Naive B cell (primary cell): ENCODE measurements at regions not wholly inside any gene's neighbourhood (a gene's known extent, or its start where the extent isn't known, plus 50 kb on each side); places are given as distances from the start of the nearest gene placed in this dataset.

ENCODE experiments used
- ATAC-seq, 2 donors: fragments of 150-1000 bp; cut with Tn5 transposase; 2 replicates each; pipeline ENCODE4 v1.10.0; 2021; ENCODE audit warnings: low read depth in 2 of 2, mild to moderate bottlenecking in 2 of 2, moderate library complexity in 2 of 2
- DNase-seq: peaks from one replicate; pipeline ENCODE4 v3.0.0; 2022
- H3K27ac Mint-ChIP-seq, 6 donors: one replicate each; pipeline ENCODE4 v1.8.0; 2020 to 2022; ENCODE audit warnings: mild to moderate bottlenecking in 6 of 6, mixed read lengths in 6 of 6, moderate library complexity in 5 of 6, inconsistent platforms in 2 of 6
- H3K27me3 Mint-ChIP-seq, 3 donors: one replicate each; pipeline ENCODE4 v1.8.0; 2021 to 2022; ENCODE audit warnings: mixed read lengths in 3 of 3, mild to moderate bottlenecking in 1 of 3
- H3K36me3 Mint-ChIP-seq, 2 donors: one replicate each; pipeline ENCODE4 v1.8.0; 2020 to 2022; ENCODE audit warnings: mixed read lengths in 2 of 2, inconsistent platforms in 1 of 2, mild to moderate bottlenecking in 1 of 2
- H3K4me1 Mint-ChIP-seq, 3 donors: one replicate each; pipeline ENCODE4 v1.8.0; 2020 to 2022; ENCODE audit warnings: mixed read lengths in 3 of 3, inconsistent platforms in 1 of 3, mild to moderate bottlenecking in 1 of 3, moderate library complexity in 1 of 3
- H3K4me3 Mint-ChIP-seq, 8 donors: one replicate each; pipeline ENCODE4 v1.8.0; 2020 to 2022; ENCODE audit warnings: mild to moderate bottlenecking in 8 of 8, mixed read lengths in 8 of 8, moderate library complexity in 8 of 8, inconsistent platforms in 2 of 8
- H3K9me3 Mint-ChIP-seq, 7 donors: one replicate each; pipeline ENCODE4 v1.8.0; 2020 to 2022; ENCODE audit warnings: mixed read lengths in 7 of 7, mild to moderate bottlenecking in 5 of 7, inconsistent platforms in 2 of 7, moderate library complexity in 1 of 7

- peaks cover 2 to 30% (median 12%) of the 10 kb centered on the region in 7 donors for H3K9me3 Mint-ChIP-seq
- ATAC-seq (no peak), DNase-seq (no peak)
- H3K4me3 Mint-ChIP-seq, result no peak overlapping the region
- peaks cover 4 to 10% (median 5%) of the 10 kb centered on the region in 3 donors for H3K27me3 Mint-ChIP-seq
- no peaks in the 10 kb centered on the region for H3K4me1 Mint-ChIP-seq
- H3K27ac Mint-ChIP-seq, result peak overlapping the region in 1 of 6 donors; percentile 34
- H3K36me3 Mint-ChIP-seq, result peaks cover 4 to 8% of the 10 kb centered on the region in 2 donors
These were observed 53.7 kb upstream of the SMAD1 start for GRCh38 chr4:145427991-145428390.

DNA sequence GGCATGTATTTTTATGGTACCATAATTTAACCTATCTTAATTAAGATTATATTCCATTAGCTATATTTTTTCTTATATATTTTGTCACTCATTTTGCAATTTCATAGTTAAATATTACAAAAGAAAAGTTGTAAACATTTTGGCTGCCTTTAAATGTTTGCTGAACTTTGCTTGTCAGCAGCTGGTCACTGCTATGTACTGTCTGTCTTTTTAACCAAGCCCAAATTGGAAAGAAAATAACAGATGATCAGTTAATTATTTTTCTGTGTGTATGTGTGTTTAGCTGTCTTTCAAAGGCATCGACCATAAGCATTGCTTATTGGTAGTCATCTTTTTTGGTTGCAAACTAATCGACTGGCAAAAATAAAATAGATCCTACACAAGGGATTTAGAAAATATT lies 54.4 kb upstream of the SMAD1 start:
- no peak overlapping the region for H3K27ac Mint-ChIP-seq

DNA sequence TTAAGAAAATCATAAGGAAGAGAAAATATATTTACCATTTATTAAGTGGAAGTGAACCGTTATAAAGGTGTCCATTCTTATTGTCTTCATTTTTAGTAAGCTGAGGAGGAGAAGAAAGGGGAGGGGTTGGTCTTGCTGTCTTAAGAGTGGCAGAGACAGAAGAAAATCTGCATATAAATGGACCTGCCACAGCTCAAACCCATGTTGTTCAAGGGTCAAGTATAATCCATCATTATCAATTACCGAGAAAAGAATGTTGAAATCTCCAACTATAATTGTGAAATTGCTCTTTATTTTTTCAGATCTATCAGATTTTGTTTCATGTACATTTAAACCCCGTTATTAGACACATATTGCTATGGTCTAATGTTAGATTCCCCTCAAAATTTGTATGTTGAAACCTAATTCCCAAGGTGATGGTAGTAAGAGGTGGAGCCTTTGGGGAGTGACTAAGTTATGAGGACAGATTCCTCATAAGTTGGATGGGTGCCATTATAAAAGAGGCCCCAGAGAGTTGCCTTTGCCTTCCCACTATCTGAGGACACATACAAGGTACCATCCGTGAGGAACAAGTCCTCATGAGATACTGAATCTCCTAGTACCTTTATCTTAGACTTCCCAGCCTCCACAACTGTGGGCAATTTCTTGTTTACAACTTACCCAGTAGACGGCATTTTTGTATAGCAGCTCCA lies 58.5 kb upstream of the SMAD1 start:
- peaks cover 4 to 8% of the 10 kb centered on the region in 2 donors for H3K36me3 Mint-ChIP-seq
- no peak for ATAC-seq
- no peak overlapping the region for H3K4me3 Mint-ChIP-seq
- no peak for DNase-seq
- peaks cover 2 to 26% (median 11%) of the 10 kb centered on the region in 7 donors for H3K9me3 Mint-ChIP-seq
- H3K27me3 Mint-ChIP-seq, result peaks cover 4 to 10% (median 8%) of the 10 kb centered on the region in 3 donors
- no peaks in the 10 kb centered on the region for H3K4me1 Mint-ChIP-seq
- no peak overlapping the region for H3K27ac Mint-ChIP-seq

More for the DNA sequence above, 54.4 kb upstream of the SMAD1 start:
- no peaks in the 10 kb centered on the region for H3K4me1 Mint-ChIP-seq
- H3K36me3 Mint-ChIP-seq, result peaks cover 4 to 8% of the 10 kb centered on the region in 2 donors
- H3K27me3 Mint-ChIP-seq, result peaks cover 4 to 10% (median 5%) of the 10 kb centered on the region in 3 donors
- H3K4me3 Mint-ChIP-seq, result no peak overlapping the region
- no peak for ATAC-seq
- DNase-seq, result no peak
- H3K9me3 Mint-ChIP-seq, result peaks cover 2 to 26% (median 11%) of the 10 kb centered on the region in 7 donors

- H3K36me3 Mint-ChIP-seq, result peaks cover 4 to 8% of the 10 kb centered on the region in 2 donors
These were observed 60.9 kb upstream of the SMAD1 start for GRCh38 chr4:145420595-145421214.

GRCh38 chr4:145418739-145419138 lies 62.9 kb upstream of the SMAD1 start:
- Mint-ChIP-seq H3K36me3 (peaks cover 0 to 4% of the 10 kb centered on the region in 2 donors), H3K4me1 (no peaks in the 10 kb centered on the region), H3K9me3 (peaks cover 0 to 9% (median 4%) of the 10 kb centered on the region in 7 donors), H3K27ac (no peak overlapping the region), H3K27me3 (peaks cover 8 to 35% (median 9%) of the 10 kb centered on the region in 3 donors), H3K4me3 (no peak overlapping the region)
- no peak for DNase-seq
- no peak for ATAC-seq

More at GRCh38 chr4:145420595-145421214, 60.9 kb upstream of the SMAD1 start:
- no peaks in the 10 kb centered on the region for H3K4me1 Mint-ChIP-seq
- no peak overlapping the region for H3K27ac Mint-ChIP-seq
- H3K27me3 Mint-ChIP-seq, result peaks cover 3 to 27% (median 4%) of the 10 kb centered on the region in 3 donors
- H3K4me3 Mint-ChIP-seq, result no peak overlapping the region
- ATAC-seq (no peak), DNase-seq (no peak)
- peaks cover 2 to 26% (median 11%) of the 10 kb centered on the region in 7 donors for H3K9me3 Mint-ChIP-seq

DNA sequence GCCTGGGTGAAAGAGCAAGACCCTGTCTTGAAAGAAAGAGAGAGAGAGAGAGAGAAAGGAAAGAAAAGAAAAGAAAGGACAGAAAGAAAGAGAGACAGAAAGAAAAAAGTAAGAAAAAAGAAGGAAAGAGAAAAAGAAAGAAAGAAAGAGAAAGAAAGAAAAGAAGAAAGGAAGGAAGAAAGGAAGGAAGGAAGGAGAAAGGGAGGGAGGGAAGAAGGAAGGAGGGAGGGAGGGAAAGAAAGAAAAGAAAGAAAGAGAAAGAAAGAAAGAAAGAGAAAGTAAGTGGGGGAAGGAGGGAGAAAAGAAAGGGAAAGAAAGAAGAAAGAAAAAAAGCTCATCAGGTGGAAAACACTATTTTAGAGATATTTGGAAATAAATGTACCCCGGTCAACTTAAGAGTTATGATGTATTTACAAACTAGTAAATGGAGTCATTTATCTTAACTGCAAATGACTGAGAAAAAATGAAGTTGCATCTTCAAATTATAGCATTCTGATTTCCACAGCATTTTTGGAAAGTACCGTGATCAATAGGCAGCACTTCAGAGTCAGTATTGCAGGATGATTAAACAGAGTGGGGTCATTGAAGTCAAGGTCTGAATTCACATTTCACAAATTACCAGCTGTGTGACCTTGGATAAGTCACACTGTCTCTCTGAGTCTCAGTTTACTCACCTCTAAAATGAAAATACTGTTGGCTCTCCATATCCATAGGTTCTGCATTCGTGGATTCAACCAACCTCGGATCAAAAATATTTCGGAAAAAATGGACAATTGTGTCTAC lies 64.1 kb upstream of the SMAD1 start:
- no peak overlapping the region for H3K4me3 Mint-ChIP-seq
- no peak for ATAC-seq

GRCh38 chr4:145414841-145415240 lies 66.8 kb upstream of the SMAD1 start:
- Mint-ChIP-seq H3K27me3 (peaks cover 16 to 44% (median 24%) of the 10 kb centered on the region in 3 donors), H3K4me1 (no peaks in the 10 kb centered on the region), H3K27ac (no peak overlapping the region), H3K36me3 (no peaks in the 10 kb centered on the region), H3K4me3 (no peak overlapping the region), H3K9me3 (peaks cover 0 to 1% (median 0%) of the 10 kb centered on the region in 7 donors)
- ATAC-seq (no peak), DNase-seq (no peak)

More for the DNA sequence above, 64.1 kb upstream of the SMAD1 start:
- H3K4me1 Mint-ChIP-seq, result no peaks in the 10 kb centered on the region
- peaks cover 0 to 2% (median 0%) of the 10 kb centered on the region in 7 donors for H3K9me3 Mint-ChIP-seq
- no peaks in the 10 kb centered on the region for H3K36me3 Mint-ChIP-seq
- H3K27me3 Mint-ChIP-seq, result peaks cover 10 to 35% (median 13%) of the 10 kb centered on the region in 3 donors
- no peak for DNase-seq
- no peak overlapping the region for H3K27ac Mint-ChIP-seq

- Mint-ChIP-seq H3K4me3 (no peak overlapping the region), H3K9me3 (peaks cover 0 to 1% (median 0%) of the 10 kb centered on the region in 7 donors), H3K4me1 (no peaks in the 10 kb centered on the region), H3K27ac (no peak overlapping the region), H3K27me3 (peaks cover 16 to 44% (median 24%) of the 10 kb centered on the region in 3 donors), H3K36me3 (no peaks in the 10 kb centered on the region)
- DNase-seq, result no peak
- ATAC-seq, result no peak
These were observed 67.4 kb upstream of the SMAD1 start for GRCh38 chr4:145414226-145414625.

DNA sequence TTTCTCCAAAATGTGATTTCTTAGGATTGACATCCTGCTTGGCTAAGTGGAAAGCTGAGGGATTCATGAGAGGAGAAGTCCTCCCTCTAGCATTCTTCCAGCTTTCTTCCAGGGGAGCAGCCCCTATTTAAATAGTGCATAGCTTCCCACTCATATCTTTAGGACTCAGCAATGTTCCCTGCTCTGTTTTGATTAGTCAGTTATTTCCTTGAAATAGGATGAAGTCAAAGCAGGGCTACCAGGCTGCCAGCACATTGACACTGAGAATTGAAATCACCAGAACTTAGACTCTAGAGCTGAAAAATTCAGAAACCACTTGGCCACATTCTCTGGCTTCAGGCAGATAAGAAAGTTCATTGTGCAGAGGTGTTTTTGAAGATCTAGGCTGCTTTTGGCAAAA lies 74.7 kb upstream of the SMAD1 start:
- Mint-ChIP-seq H3K9me3 (peaks cover 0 to 9% (median 0%) of the 10 kb centered on the region in 7 donors), H3K4me3 (no peak overlapping the region), H3K27me3 (peaks cover under 1 to 18% (median 9%) of the 10 kb centered on the region in 3 donors), H3K4me1 (no peaks in the 10 kb centered on the region), H3K36me3 (no peaks in the 10 kb centered on the region), H3K27ac (no peak overlapping the region)
- DNase-seq (no peak), ATAC-seq (no peak)

DNA sequence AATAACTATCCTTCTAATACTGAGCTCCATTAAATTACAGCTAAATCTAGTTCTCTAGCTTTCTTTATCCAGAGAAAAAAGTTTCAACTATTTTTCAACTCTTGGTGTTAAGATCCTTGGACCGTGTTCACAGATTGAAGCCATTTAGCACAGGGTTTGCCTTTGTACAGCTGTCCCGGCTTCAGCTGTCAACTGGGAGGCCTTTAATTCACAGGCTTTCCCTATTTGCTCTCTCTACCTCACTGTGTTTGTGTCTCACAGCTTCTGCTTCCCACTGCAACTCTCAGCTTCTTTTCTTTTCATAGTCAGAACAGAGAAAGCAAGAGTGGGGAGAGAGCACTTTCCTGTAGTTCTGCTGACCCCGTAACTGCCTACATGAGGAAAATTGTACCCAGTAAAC lies 76.9 kb upstream of the SMAD1 start:
- Mint-ChIP-seq H3K27me3 (peaks cover 0 to 22% (median 14%) of the 10 kb centered on the region in 3 donors), H3K9me3 (peaks cover 0 to 14% (median 0%) of the 10 kb centered on the region in 7 donors), H3K4me3 (no peak overlapping the region), H3K4me1 (no peaks in the 10 kb centered on the region), H3K36me3 (no peaks in the 10 kb centered on the region), H3K27ac (no peak overlapping the region)
- ATAC-seq, result no peak
- DNase-seq, result no peak

DNA sequence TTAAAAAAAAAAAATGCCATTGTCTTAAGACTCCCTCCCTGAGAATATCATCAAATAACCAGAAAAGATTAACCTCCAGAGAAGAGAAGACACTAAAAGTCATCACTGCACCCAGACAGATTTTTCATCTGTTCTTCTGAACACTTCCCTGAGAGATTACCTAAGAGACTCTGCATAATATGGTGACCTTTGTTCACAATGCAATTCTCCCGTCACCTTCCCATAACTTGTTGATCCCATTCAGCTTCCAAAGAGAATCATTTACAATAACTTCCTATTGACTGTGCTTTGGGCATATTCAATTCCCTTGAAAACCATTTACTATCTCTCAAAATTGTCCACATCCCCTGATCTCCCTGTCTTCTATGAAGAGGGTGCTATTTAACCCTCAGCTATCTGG lies 85.1 kb upstream of the SMAD1 start:
- DNase-seq, result no peak
- Mint-ChIP-seq H3K4me1 (no peaks in the 10 kb centered on the region), H3K27ac (no peak overlapping the region), H3K9me3 (peaks cover 0 to 6% (median 0%) of the 10 kb centered on the region in 7 donors), H3K36me3 (no peaks in the 10 kb centered on the region), H3K27me3 (peaks cover 3 to 24% (median 16%) of the 10 kb centered on the region in 3 donors), H3K4me3 (no peak overlapping the region)
- ATAC-seq, result no peak

GRCh38 chr4:145390571-145390970 lies 91.1 kb upstream of the SMAD1 start:
- H3K4me3 Mint-ChIP-seq, result no peak overlapping the region
- H3K27ac Mint-ChIP-seq, result no peak overlapping the region
- no peak for ATAC-seq
- no peaks in the 10 kb centered on the region for H3K4me1 Mint-ChIP-seq
- DNase-seq, result no peak
- H3K27me3 Mint-ChIP-seq, result peaks cover 20 to 34% (median 33%) of the 10 kb centered on the region in 3 donors
- H3K36me3 Mint-ChIP-seq, result no peaks in the 10 kb centered on the region
- peaks cover 0 to under 1% (median 0%) of the 10 kb centered on the region in 7 donors for H3K9me3 Mint-ChIP-seq

DNA sequence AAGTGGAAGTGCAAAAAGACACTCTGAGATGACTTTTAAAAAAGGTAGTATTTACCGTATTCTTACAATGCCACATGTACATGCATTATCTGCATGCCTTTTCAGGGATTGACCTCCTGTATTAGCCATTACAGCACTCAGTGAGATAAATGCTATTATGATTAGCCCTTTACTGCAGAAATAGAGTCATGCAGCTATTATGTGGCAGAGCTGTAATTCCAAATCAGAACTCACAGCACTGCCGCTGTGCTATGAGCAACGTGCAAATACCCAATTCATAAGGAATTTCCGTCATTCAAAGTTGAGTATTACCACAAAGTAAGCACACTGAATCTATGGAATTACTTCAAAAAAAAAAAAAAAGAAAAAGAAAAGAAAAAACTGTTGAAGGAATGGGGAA lies 92.1 kb upstream of the SMAD1 start:
- ATAC-seq, result no peak
- DNase-seq, result no peak
- Mint-ChIP-seq H3K4me1 (no peaks in the 10 kb centered on the region), H3K27ac (no peak overlapping the region), H3K4me3 (no peak overlapping the region), H3K9me3 (peaks cover 0 to 11% (median 7%) of the 10 kb centered on the region in 7 donors), H3K36me3 (peaks cover under 1 to 2% of the 10 kb centered on the region in 2 donors), H3K27me3 (peaks cover 20 to 41% (median 34%) of the 10 kb centered on the region in 3 donors)
